Bronchial epithelial cell (primary cell): ENCODE measurements at regions not wholly inside any gene's neighbourhood (a gene's known extent, or its start where the extent isn't known, plus 50 kb on each side); places are given as distances from the start of the nearest gene placed in this dataset.

Experiments used
- DNase-seq: peaks from one replicate; pipeline ENCODE4 v3.0.0-alpha.2; 2010; ENCODE audit warnings: low read depth
- FAIRE-seq: peaks from 2 replicates; lab custom pipeline; 2011; peaks lifted over from hg19 to GRCh38; lab: Jason Lieb, UNC
- H3K27me3 ChIP-seq: 2 replicates; pipeline ENCODE4 v1.5.1; 2011; ENCODE audit warnings: low read length; ENCODE audit not compliant: control insufficient read depth, insufficient read depth
- H3K36me3 ChIP-seq: 2 replicates; pipeline ENCODE4 v1.5.1; 2011; ENCODE audit warnings: low read length; ENCODE audit not compliant: control insufficient read depth, insufficient read depth
- H3K4me3 ChIP-seq: 2 replicates; pipeline ENCODE4 v1.5.1; 2011; ENCODE audit warnings: mild to moderate bottlenecking, low read depth, low read length, control low read depth
- CTCF ChIP-seq: IDR thresholded peaks from 2 replicates; pipeline ENCODE4 v1.5.1; 2011; ENCODE audit warnings: mild to moderate bottlenecking, moderate library complexity, low read length, control low read depth, inconsistent platforms; ENCODE audit not compliant: insufficient read depth, severe bottlenecking

- FAIRE-seq (no peak), DNase-seq (no peak)
- Histone ChIP-seq H3K36me3 (no peaks in the 10 kb centered on the region), H3K4me3 (no peak overlapping the region), H3K27me3 (no peaks in the 10 kb centered on the region)
- no peak for TF ChIP-seq CTCF
These were observed 121.1 kb upstream of the HMGA2 start for GRCh38 chr12:65703176-65703575.

- no peaks in the 10 kb centered on the region for H3K27me3 ChIP-seq
- FAIRE-seq, result no peak
- no peak for TF ChIP-seq CTCF
- H3K36me3 ChIP-seq, result no peaks in the 10 kb centered on the region
- no peak for DNase-seq
- no peak overlapping the region for H3K4me3 ChIP-seq
These were observed 118.9 kb upstream of the HMGA2 start for GRCh38 chr12:65705380-65705876.

- H3K27me3 ChIP-seq, result no peaks in the 10 kb centered on the region
- H3K36me3 ChIP-seq, result no peaks in the 10 kb centered on the region
- no peak overlapping the region for H3K4me3 ChIP-seq
- FAIRE-seq (no peak), DNase-seq (no peak)
- no peak for TF ChIP-seq CTCF
These were observed 117.2 kb upstream of the HMGA2 start for GRCh38 chr12:65707051-65707450.

GRCh38 chr12:65712260-65713004 lies 111.9 kb upstream of the HMGA2 start:
- H3K27me3 ChIP-seq, result no peaks in the 10 kb centered on the region
- H3K4me3 ChIP-seq, result no peak overlapping the region
- no peak for FAIRE-seq
- DNase-seq, result no peak
- no peaks in the 10 kb centered on the region for H3K36me3 ChIP-seq
- no peak for TF ChIP-seq CTCF

- H3K4me3 ChIP-seq, result no peak overlapping the region
- FAIRE-seq (no peak), DNase-seq (no peak)
- H3K27me3 ChIP-seq, result no peaks in the 10 kb centered on the region
- TF ChIP-seq CTCF, result no peak
- no peaks in the 10 kb centered on the region for H3K36me3 ChIP-seq
These were observed 108.3 kb upstream of the HMGA2 start for GRCh38 chr12:65715961-65716360.
